CD14-positive monocyte (primary cell): ENCODE measurements at regions not wholly inside any gene's neighbourhood (a gene's known extent, or its start where the extent isn't known, plus 50 kb on each side); places are given as distances from the start of the nearest gene placed in this dataset.

Source experiments
- DNase-seq, 3 donors: peaks; one replicate each; pipeline ENCODE4 v3.0.0-alpha.2; 2011 to 2022
- H2AFZ ChIP-seq: 2 replicates; pipeline ENCODE4 v1.6.0; 2012; ENCODE audit warnings: mild to moderate bottlenecking, low read depth, low read length, inconsistent platforms; ENCODE audit not compliant: insufficient read depth, poor library complexity, severe bottlenecking
- H3K27ac ChIP-seq, 2 donors: 1 replicate in 1 of 2; 2 replicates in 1 of 2; pipeline ENCODE4 v1.5.1; 2012 to 2013; ENCODE audit warnings: low read length in 2 of 2, control low read depth in 1 of 2, inconsistent platforms in 1 of 2, low read depth in 1 of 2, mild to moderate bottlenecking in 1 of 2
- H3K27me3 ChIP-seq, 2 donors: one replicate each; pipeline versions ENCODE4 v1.6.0 to v1.6.1; 2011 to 2013; ENCODE audit warnings: low read length in 2 of 2; ENCODE audit not compliant: control insufficient read depth in 2 of 2, insufficient read depth in 2 of 2
- H3K36me3 ChIP-seq, 2 donors: replicated peaks in 1 of 2; 1 replicate in 1 of 2; 2 replicates in 1 of 2; pipeline versions ENCODE4 v1.5.1 to v1.6.1; 2012 to 2013; ENCODE audit warnings: low read length in 2 of 2, control low read depth in 1 of 2, inconsistent platforms in 1 of 2, mild to moderate bottlenecking in 1 of 2; ENCODE audit not compliant: insufficient read depth in 2 of 2, control insufficient read depth in 1 of 2
- H3K4me1 ChIP-seq, 2 donors: 1 replicate in 1 of 2; 2 replicates in 1 of 2; pipeline versions ENCODE4 v1.5.1 to v1.6.1; 2012 to 2013; ENCODE audit warnings: low read length in 2 of 2, control low read depth in 1 of 2, inconsistent platforms in 1 of 2, mild to moderate bottlenecking in 1 of 2, moderate library complexity in 1 of 2; ENCODE audit not compliant: insufficient read depth in 2 of 2, control insufficient read depth in 1 of 2
- H3K4me2 ChIP-seq: replicated peaks from 2 replicates; pipeline ENCODE3; 2012; ENCODE audit warnings: low read length, moderate library complexity, mild to moderate bottlenecking; ENCODE audit not compliant: poor library complexity, severe bottlenecking; ENCODE audit errors: extremely low read depth
- H3K4me3 ChIP-seq, 3 experiments: fragments of 200-600 bp in 1 of 3; sonication (generic) in 1 of 3; replicated peaks in 1 of 3; 1 replicate in 2 of 3; 2 replicates in 1 of 3; pipeline ENCODE4 v1.5.1; 2011 to 2013; ENCODE audit warnings: low read length in 3 of 3, mild to moderate bottlenecking in 3 of 3, control low read depth in 2 of 3, low read depth in 2 of 3, inconsistent platforms in 1 of 3, moderate library complexity in 1 of 3
- H3K79me2 ChIP-seq: 2 replicates; pipeline ENCODE4 v1.6.0; 2012; ENCODE audit warnings: mild to moderate bottlenecking, control low read depth, inconsistent platforms, low read length, moderate library complexity; ENCODE audit not compliant: insufficient read depth
- H3K9ac ChIP-seq: 2 replicates; pipeline ENCODE4 v1.6.0; 2017; ENCODE audit warnings: low read length, mild to moderate bottlenecking; ENCODE audit not compliant: insufficient read depth, poor library complexity, severe bottlenecking
- H3K9me3 ChIP-seq, 2 donors: replicated peaks in 1 of 2; 1 replicate in 1 of 2; 2 replicates in 1 of 2; pipeline versions ENCODE4 v1.5.1 to v1.6.1; 2012 to 2013; ENCODE audit warnings: low read length in 2 of 2, control low read depth in 1 of 2; ENCODE audit not compliant: control insufficient read depth in 1 of 2, insufficient read depth in 1 of 2
- H4K20me1 ChIP-seq: 2 replicates; pipeline ENCODE4 v1.6.0; 2012; ENCODE audit warnings: mild to moderate bottlenecking, low read length, control low read depth, moderate library complexity; ENCODE audit not compliant: insufficient read depth
- H3K27ac Mint-ChIP-seq, 7 donors: one replicate each; pipeline ENCODE4 v1.8.0; 2020; ENCODE audit warnings: mild to moderate bottlenecking in 7 of 7, mixed read lengths in 7 of 7, moderate library complexity in 6 of 7, inconsistent platforms in 2 of 7
- H3K27me3 Mint-ChIP-seq, 3 donors: one replicate each; pipeline ENCODE4 v1.8.0; 2021 to 2022; ENCODE audit warnings: low read depth in 3 of 3, mild to moderate bottlenecking in 3 of 3, mixed read lengths in 3 of 3, moderate library complexity in 3 of 3, inconsistent platforms in 1 of 3
- H3K36me3 Mint-ChIP-seq, 2 donors: one replicate each; pipeline ENCODE4 v1.8.0; 2020; ENCODE audit warnings: mixed read lengths in 2 of 2, inconsistent platforms in 1 of 2, mild to moderate bottlenecking in 1 of 2
- H3K4me1 Mint-ChIP-seq: one replicate; pipeline ENCODE4 v1.8.0; 2020; ENCODE audit warnings: mild to moderate bottlenecking, mixed read lengths
- H3K4me3 Mint-ChIP-seq, 2 donors: one replicate each; pipeline ENCODE4 v1.8.0; 2020; ENCODE audit warnings: mild to moderate bottlenecking in 2 of 2, mixed read lengths in 2 of 2, moderate library complexity in 1 of 2
- H3K9me3 Mint-ChIP-seq, 7 donors: one replicate each; pipeline ENCODE4 v1.8.0; 2020 to 2022; ENCODE audit warnings: mixed read lengths in 7 of 7, mild to moderate bottlenecking in 6 of 7, moderate library complexity in 6 of 7, inconsistent platforms in 2 of 7
- WGBS: methylation state at CpG from one replicate; pipeline ENCODE4 v1.1.5; 2013; ENCODE audit warnings: missing lambda C conversion rate; ENCODE audit not compliant: insufficient coverage; 5-methylcytosine and 5-hydroxymethylcytosine counted together
- intact Hi-C, 2 donors: fragments of 100-400 bp; cut with micrococcal nuclease; formaldehyde crosslinking; loops; one replicate each; pipeline versions ENCODE4 v1.15.0 to v1.15.1; 2023
- TF ChIP-seq, protein P1 (sequence below): fragments of 200-600 bp; IDR thresholded peaks from one replicate; pipeline ENCODE4 v1.8.0; 2022; ENCODE audit warnings: antibody characterized with exemption, mild to moderate bottlenecking

- Histone ChIP-seq H3K9me3 (no peaks in the 10 kb centered on the region), H3K4me2 (no peak overlapping the region), H2AFZ (no peak overlapping the region), H4K20me1 (no peaks in the 10 kb centered on the region), H3K27ac (no peak overlapping the region), H3K27me3 (no peaks in the 10 kb centered on the region), H3K4me3 (no peak overlapping the region), H3K4me1 (no peaks in the 10 kb centered on the region), H3K79me2 (no peaks in the 10 kb centered on the region), H3K9ac (no peak overlapping the region), H3K36me3 (no peaks in the 10 kb centered on the region)
- WGBS, result no CpG with 5 or more reads among the region's 3 CpGs
- Mint-ChIP-seq H3K27ac (no peak overlapping the region), H3K4me1 (no peaks in the 10 kb centered on the region), H3K27me3 (no peaks in the 10 kb centered on the region), H3K4me3 (no peak overlapping the region), H3K9me3 (peaks cover 0 to 3% (median 0%) of the 10 kb centered on the region in 7 donors), H3K36me3 (no peaks in the 10 kb centered on the region)
- DNase-seq, result no peak
- intact Hi-C loops, result no loop called here
- TF ChIP-seq, protein P1, sequence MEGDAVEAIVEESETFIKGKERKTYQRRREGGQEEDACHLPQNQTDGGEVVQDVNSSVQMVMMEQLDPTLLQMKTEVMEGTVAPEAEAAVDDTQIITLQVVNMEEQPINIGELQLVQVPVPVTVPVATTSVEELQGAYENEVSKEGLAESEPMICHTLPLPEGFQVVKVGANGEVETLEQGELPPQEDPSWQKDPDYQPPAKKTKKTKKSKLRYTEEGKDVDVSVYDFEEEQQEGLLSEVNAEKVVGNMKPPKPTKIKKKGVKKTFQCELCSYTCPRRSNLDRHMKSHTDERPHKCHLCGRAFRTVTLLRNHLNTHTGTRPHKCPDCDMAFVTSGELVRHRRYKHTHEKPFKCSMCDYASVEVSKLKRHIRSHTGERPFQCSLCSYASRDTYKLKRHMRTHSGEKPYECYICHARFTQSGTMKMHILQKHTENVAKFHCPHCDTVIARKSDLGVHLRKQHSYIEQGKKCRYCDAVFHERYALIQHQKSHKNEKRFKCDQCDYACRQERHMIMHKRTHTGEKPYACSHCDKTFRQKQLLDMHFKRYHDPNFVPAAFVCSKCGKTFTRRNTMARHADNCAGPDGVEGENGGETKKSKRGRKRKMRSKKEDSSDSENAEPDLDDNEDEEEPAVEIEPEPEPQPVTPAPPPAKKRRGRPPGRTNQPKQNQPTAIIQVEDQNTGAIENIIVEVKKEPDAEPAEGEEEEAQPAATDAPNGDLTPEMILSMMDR, result no peak
Observed at GRCh38 chr5:23588841-23589326, 81.5 kb downstream of the PRDM9 start.

GRCh38 chr5:23591250-23591649, 83.8 kb downstream of the PRDM9 start:
- intact Hi-C loops, result no loop called here
- DNase-seq, result no peak
- H3K4me2 ChIP-seq, result no peak overlapping the region
- H3K4me1 ChIP-seq, result no peaks in the 10 kb centered on the region
- H3K27me3 ChIP-seq, result no peaks in the 10 kb centered on the region
- H3K36me3 ChIP-seq, result no peaks in the 10 kb centered on the region
- H3K9me3 Mint-ChIP-seq, result peaks cover 0 to 3% (median 0%) of the 10 kb centered on the region in 7 donors
- no peak overlapping the region for H3K27ac Mint-ChIP-seq
- H3K9me3 ChIP-seq, result no peaks in the 10 kb centered on the region
- no peak overlapping the region for H3K9ac ChIP-seq
- H3K79me2 ChIP-seq, result no peaks in the 10 kb centered on the region
- H3K27ac ChIP-seq, result no peak overlapping the region
- no peaks in the 10 kb centered on the region for H4K20me1 ChIP-seq
- WGBS, result no CpG with 5 or more reads among the region's 4 CpGs
- TF ChIP-seq, protein P1, result no peak
- H2AFZ ChIP-seq, result no peak overlapping the region
- no peak overlapping the region for H3K4me3 ChIP-seq
- H3K27me3 Mint-ChIP-seq, result no peaks in the 10 kb centered on the region
- no peak overlapping the region for H3K4me3 Mint-ChIP-seq
- no peaks in the 10 kb centered on the region for H3K4me1 Mint-ChIP-seq
- H3K36me3 Mint-ChIP-seq, result no peaks in the 10 kb centered on the region
